PC-3 (cell line): ENCODE measurements at regions not wholly inside any gene's neighbourhood (a gene's known extent, or its start where the extent isn't known, plus 50 kb on each side); places are given as distances from the start of the nearest gene placed in this dataset.
A peak's percentile ranks its signal among the peaks of the same experiment; 100 is the strongest.

Experiments used
- ATAC-seq: fragments of 200-7000 bp; cut with Tn5 transposase; 2 replicates; pipeline ENCODE4 v1.9.1; 2020; ENCODE audit warnings: mild to moderate bottlenecking, moderate library complexity
- BruUV-seq: library from RNA; stranded (reverse); fragments of 400-500 nt; replicated peaks from 2 replicates; lab custom pipeline; 2021; lab: Mats Ljungman, UMichigan
- CTCF ChIA-PET: fragments of 300-600 bp; sonication (Branson Sonifier 250); formaldehyde crosslinking; loops from one replicate; lab custom pipeline; 2022; ENCODE audit warnings: antibody characterized with exemption; lab: Charles Lee
- POLR2A ChIA-PET: fragments of 300-600 bp; sonication (Branson Sonifier 250); formaldehyde crosslinking; loops from one replicate; lab custom pipeline; 2022; ENCODE audit warnings: antibody characterized with exemption; ENCODE audit not compliant: unreplicated experiment; lab: Charles Lee
- DNase-seq: peaks from one replicate; pipeline ENCODE4 v3.0.0-alpha.2; 2015
- H2AFZ ChIP-seq: fragments of 300-600 bp; sonication (generic); 2 replicates; pipeline ENCODE4 v1.6.0; 2016; ENCODE audit warnings: antibody characterized with exemption, low read length
- H3F3A ChIP-seq: fragments of 300-600 bp; sonication (generic); one replicate; pipeline ENCODE4 v1.6.0; 2017; ENCODE audit warnings: antibody characterized with exemption, low read length, control low read depth, mild to moderate bottlenecking; ENCODE audit not compliant: unreplicated experiment
- H3K27ac ChIP-seq: fragments of 300-600 bp; sonication (generic); 2 replicates; pipeline ENCODE4 v1.5.1; 2016; ENCODE audit warnings: mild to moderate bottlenecking, low read length
- H3K27me3 ChIP-seq: fragments of 300-600 bp; sonication (generic); 2 replicates; pipeline ENCODE4 v1.6.1; 2016; ENCODE audit warnings: low read length, mixed read lengths
- H3K36me3 ChIP-seq: fragments of 300-600 bp; sonication (generic); 2 replicates; pipeline ENCODE4 v1.6.1; 2016; ENCODE audit warnings: low read depth, mixed run types, low read length, mixed read lengths
- H3K4me1 ChIP-seq: fragments of 300-600 bp; sonication (generic); 2 replicates; pipeline ENCODE4 v1.5.1; 2016; ENCODE audit warnings: low read length; ENCODE audit not compliant: insufficient read depth
- H3K4me2 ChIP-seq: fragments of 300-600 bp; sonication (generic); 2 replicates; pipeline ENCODE4 v1.6.0; 2016; ENCODE audit warnings: low read length
- H3K4me3 ChIP-seq: fragments of 300-600 bp; sonication (generic); 2 replicates; pipeline ENCODE4 v1.5.1; 2016; ENCODE audit warnings: mild to moderate bottlenecking, low read length, mixed read lengths
- H3K79me2 ChIP-seq: fragments of 300-600 bp; sonication (generic); 2 replicates; pipeline ENCODE4 v1.6.1; 2017; ENCODE audit warnings: low read length, mixed read lengths
- H3K9ac ChIP-seq: fragments of 300-600 bp; sonication (generic); 2 replicates; pipeline ENCODE4 v1.6.0; 2016; ENCODE audit warnings: mild to moderate bottlenecking, low read length
- H3K9me2 ChIP-seq: fragments of 300-600 bp; sonication (generic); replicated peaks from 2 replicates; pipeline ENCODE4 v1.6.1; 2016; ENCODE audit warnings: mixed run types, low read length, mixed read lengths
- H3K9me3 ChIP-seq: fragments of 300-600 bp; sonication (generic); 2 replicates; pipeline ENCODE4 v1.6.1; 2016; ENCODE audit warnings: low read length, mixed read lengths
- H4K20me1 ChIP-seq: fragments of 300-600 bp; sonication (generic); 2 replicates; pipeline ENCODE4 v1.6.1; 2016; ENCODE audit warnings: low read length, mixed read lengths
- CTCF ChIP-seq: fragments of 300-600 bp; sonication (generic); conservative IDR thresholded peaks from 2 replicates; pipeline ENCODE4 v1.5.1; 2017; ENCODE audit warnings: antibody characterized with exemption, low read depth, mild to moderate bottlenecking, low read length
- EZH2 ChIP-seq: fragments of 300-600 bp; sonication (generic); IDR thresholded peaks from one replicate; pipeline ENCODE4 v1.6.1; 2017; ENCODE audit warnings: antibody characterized with exemption, mild to moderate bottlenecking, low read length; ENCODE audit not compliant: unreplicated experiment
- EZH2phosphoT487 ChIP-seq: fragments of 300-600 bp; sonication (generic); IDR thresholded peaks from 2 replicates; pipeline ENCODE4 v1.6.1; 2018; ENCODE audit warnings: mild to moderate bottlenecking, antibody characterized with exemption, low read length, borderline replicate concordance
- intact Hi-C: fragments of 100-400 bp; cut with micrococcal nuclease; formaldehyde crosslinking; loops from 2 replicates; pipeline ENCODE4 v1.9.0; 2023

- peak; percentile 99 for DNase-seq
- ATAC-seq, result peak; percentile 59
- peaks cover 43% of the 10 kb centered on the region for H3K4me1 ChIP-seq
- H3K27ac ChIP-seq, result peak overlapping the region; percentile 91
- no peaks in the 10 kb centered on the region for H3K36me3 ChIP-seq
- H2AFZ ChIP-seq, result peak overlapping the region; percentile 73
- H3K9me2 ChIP-seq, result no peaks in the 10 kb centered on the region
- no peaks in the 10 kb centered on the region for H3K9me3 ChIP-seq
- peak overlapping the region; percentile 74 for H3K4me2 ChIP-seq
- no peak for TF ChIP-seq EZH2phosphoT487
- TF ChIP-seq EZH2, result no peak
- TF ChIP-seq CTCF, result no peak
- H3K4me3 ChIP-seq, result 0 out of 2 replicates have a peak overlapping the region, but pooled peaks have one; percentile 37
- intact Hi-C loops, result loop anchor here (2.0 to 5.0 kb wide), 5 partner anchors 27 to 715 kb away; no protein-coding TSS in a partner anchor
- ChIA-PET POLR2A (interaction anchor here (0.6 to 1.8 kb wide), 3 partner anchors 59 to 316 kb away, joined by 3 to 9 read pairs (median 7); no protein-coding TSS in a partner anchor), CTCF (interaction anchor here (0.6 to 2.4 kb wide), 7 partner anchors 76 to 313 kb away, joined by 3 to 18 read pairs (median 8); no protein-coding TSS in a partner anchor)
- H3K79me2 ChIP-seq, result no peaks in the 10 kb centered on the region
- BruUV-seq, result no TSS peak
- H3K27me3 ChIP-seq, result no peaks in the 10 kb centered on the region
- H3F3A ChIP-seq, result peaks cover 12% of the 10 kb centered on the region
- no peaks in the 10 kb centered on the region for H4K20me1 ChIP-seq
- peak overlapping the region; percentile 71 for H3K9ac ChIP-seq
Measured at GRCh38 chr14:54253195-54253947, 143.4 kb upstream of the CDKN3 start.

DNA sequence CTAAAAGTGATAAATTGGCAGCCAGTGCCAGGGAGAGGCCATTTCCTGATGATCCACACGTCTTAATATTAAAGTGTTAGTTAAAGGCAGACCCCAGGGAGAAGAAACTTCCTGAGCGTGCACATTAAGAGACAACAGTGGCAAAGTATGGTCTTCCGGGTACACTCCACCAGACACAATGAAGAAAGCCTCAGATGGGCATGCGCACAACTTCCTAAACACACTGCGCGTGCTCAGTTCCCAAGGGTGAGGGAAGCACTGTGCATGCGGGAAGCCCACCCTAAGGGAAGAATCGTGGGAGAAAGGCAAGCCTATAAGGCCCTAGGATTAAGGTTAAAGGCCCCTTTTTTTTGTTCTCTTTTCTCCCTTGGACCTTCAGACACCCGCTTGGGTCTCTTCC, 140.7 kb upstream of the CDKN3 start:
- Histone ChIP-seq H3F3A (peaks cover 12% of the 10 kb centered on the region), H3K36me3 (no peaks in the 10 kb centered on the region), H3K27ac (no peak overlapping the region), H3K4me1 (peaks cover 33% of the 10 kb centered on the region), H4K20me1 (no peaks in the 10 kb centered on the region), H3K9me2 (no peaks in the 10 kb centered on the region), H3K9me3 (no peaks in the 10 kb centered on the region), H3K9ac (no peak overlapping the region), H3K27me3 (no peaks in the 10 kb centered on the region), H3K4me2 (no peak overlapping the region), H2AFZ (no peak overlapping the region), H3K79me2 (no peaks in the 10 kb centered on the region), H3K4me3 (no peak overlapping the region)
- intact Hi-C loops, result no loop called here
- no peak for TF ChIP-seq CTCF
- TF ChIP-seq EZH2, result no peak
- CTCF ChIA-PET, result no interaction called here
- POLR2A ChIA-PET, result no interaction called here
- DNase-seq, result no peak
- no TSS peak for BruUV-seq
- no peak for ATAC-seq

GRCh38 chr14:54257424-54257823, 139.4 kb upstream of the CDKN3 start:
- TF ChIP-seq EZH2phosphoT487 (no peak), CTCF (no peak), EZH2 (no peak)
- Histone ChIP-seq H3K4me2 (no peak overlapping the region), H3F3A (peaks cover 8% of the 10 kb centered on the region), H3K79me2 (no peaks in the 10 kb centered on the region), H3K27ac (no peak overlapping the region), H3K4me3 (no peak overlapping the region), H3K4me1 (peaks cover 21% of the 10 kb centered on the region), H3K9me3 (no peaks in the 10 kb centered on the region), H3K9me2 (no peaks in the 10 kb centered on the region), H2AFZ (no peak overlapping the region), H3K36me3 (no peaks in the 10 kb centered on the region), H3K27me3 (no peaks in the 10 kb centered on the region), H4K20me1 (no peaks in the 10 kb centered on the region), H3K9ac (no peak overlapping the region)
- ATAC-seq (no peak), DNase-seq (no peak)
- no TSS peak for BruUV-seq
- POLR2A ChIA-PET, result no interaction called here
- intact Hi-C loops, result no loop called here
- CTCF ChIA-PET, result no interaction called here
